GM23338 (cell line): ENCODE measurements at regions not wholly inside any gene's neighbourhood (a gene's known extent, or its start where the extent isn't known, plus 50 kb on each side); places are given as distances from the start of the nearest gene placed in this dataset.

Experiments
- ATAC-seq: fragments of 200-7000 bp; cut with Tn5 transposase; 3 replicates; pipeline ENCODE4 v1.9.1; 2020
- DNase-seq: peaks from one replicate; pipeline ENCODE4 v3.0.0-alpha.2; 2015; ENCODE audit warnings: low spot score
- H2AFZ ChIP-seq: fragments of 200-600 bp; sonication (generic); 2 replicates; pipeline ENCODE4 v1.8.0; 2016; ENCODE audit warnings: antibody characterized with exemption, mild to moderate bottlenecking, moderate library complexity
- H3F3A ChIP-seq: fragments of 200-600 bp; sonication (generic); replicated peaks from 2 replicates; pipeline ENCODE4 v1.8.0; 2017; ENCODE audit warnings: antibody characterized with exemption, mixed run types, low read depth
- H3K27ac ChIP-seq: fragments of 200-600 bp; sonication (generic); 2 replicates; pipeline ENCODE4 v1.6.1; 2016; ENCODE audit warnings: low read depth
- H3K27me3 ChIP-seq: fragments of 200-600 bp; sonication (generic); 2 replicates; pipeline ENCODE4 v1.8.0; 2016; ENCODE audit warnings: mild to moderate bottlenecking, mixed run types, moderate library complexity; ENCODE audit not compliant: insufficient read depth
- H3K36me3 ChIP-seq: fragments of 200-600 bp; sonication (generic); 2 replicates; pipeline ENCODE4 v1.8.0; 2016; ENCODE audit warnings: mild to moderate bottlenecking; ENCODE audit not compliant: insufficient read depth
- H3K4me1 ChIP-seq: fragments of 200-600 bp; sonication (generic); 2 replicates; pipeline ENCODE4 v1.8.0; 2016; ENCODE audit warnings: mild to moderate bottlenecking, moderate library complexity; ENCODE audit not compliant: insufficient read depth
- H3K4me2 ChIP-seq: fragments of 200-600 bp; sonication (generic); 2 replicates; pipeline ENCODE4 v1.7.1; 2017; ENCODE audit warnings: mixed run types
- H3K4me3 ChIP-seq: fragments of 200-600 bp; sonication (generic); 2 replicates; pipeline ENCODE4 v1.6.1; 2016; ENCODE audit warnings: mixed run types
- H3K79me2 ChIP-seq: fragments of 200-600 bp; sonication (generic); replicated peaks from 2 replicates; pipeline ENCODE4 v1.8.0; 2017; ENCODE audit warnings: mild to moderate bottlenecking; ENCODE audit not compliant: insufficient read depth
- H3K9me2 ChIP-seq: fragments of 200-600 bp; sonication (generic); 2 replicates; pipeline ENCODE4 v1.8.0; 2017; ENCODE audit not compliant: insufficient read depth
- H4K20me1 ChIP-seq: fragments of 200-600 bp; sonication (generic); replicated peaks from 2 replicates; pipeline ENCODE4 v1.8.0; 2017; ENCODE audit warnings: mild to moderate bottlenecking; ENCODE audit not compliant: insufficient read depth
- H3K27ac Mint-ChIP-seq: 2 replicates; pipeline ENCODE4 v1.8.0; 2020; ENCODE audit warnings: inconsistent platforms, mild to moderate bottlenecking, moderate library complexity, mixed read lengths
- H3K27me3 Mint-ChIP-seq: 3 replicates; pipeline ENCODE4 v1.8.0; 2022; ENCODE audit warnings: low read depth, mild to moderate bottlenecking, moderate library complexity, mixed read lengths, inconsistent platforms; ENCODE audit not compliant: insufficient read depth, poor library complexity
- H3K36me3 Mint-ChIP-seq: 3 replicates; pipeline ENCODE4 v1.8.0; 2021; ENCODE audit warnings: low read depth, mild to moderate bottlenecking, inconsistent platforms, moderate library complexity, mixed read lengths
- H3K4me1 Mint-ChIP-seq: 3 replicates; pipeline ENCODE4 v1.8.0; 2020; ENCODE audit warnings: mild to moderate bottlenecking, inconsistent platforms, mixed read lengths
- H3K4me3 Mint-ChIP-seq: 3 replicates; pipeline ENCODE4 v1.8.0; 2021; ENCODE audit warnings: moderate library complexity, mild to moderate bottlenecking, inconsistent platforms, mixed read lengths
- H3K9me3 Mint-ChIP-seq: 3 replicates; pipeline ENCODE4 v1.8.0; 2020; ENCODE audit warnings: moderate library complexity, mild to moderate bottlenecking, inconsistent platforms, mixed read lengths
- EZH2 ChIP-seq: fragments of 200-600 bp; sonication (generic); IDR thresholded peaks from one replicate; pipeline ENCODE4 v1.8.0; 2017; ENCODE audit warnings: antibody characterized with exemption, mild to moderate bottlenecking, low read depth; ENCODE audit not compliant: unreplicated experiment
- NANOG ChIP-seq: IDR thresholded peaks from 2 replicates; pipeline ENCODE4 v1.6.1; 2016; ENCODE audit warnings: antibody characterized with exemption, borderline replicate concordance
- STAT1 ChIP-seq: IDR thresholded peaks from one replicate; pipeline ENCODE4 v1.6.1; 2016; ENCODE audit warnings: antibody characterized with exemption; ENCODE audit not compliant: unreplicated experiment
- TF ChIP-seq, protein P1 (sequence below): fragments of 250-450 bp; sonication (Bioruptor Pico); IDR thresholded peaks from 2 replicates; pipeline ENCODE4 v1.5.0; 2020; ENCODE audit warnings: mild to moderate bottlenecking, moderate library complexity
- TF ChIP-seq, protein P2 (sequence below): IDR thresholded peaks from 2 replicates; pipeline ENCODE4 v1.6.1; 2016; ENCODE audit warnings: antibody characterized with exemption
- TF ChIP-seq, protein P3 (sequence below), 2 experiments: fragments of 200-600 bp in 1 of 2; sonication (generic) in 1 of 2; conservative IDR thresholded peaks; 2 replicates each; pipeline versions ENCODE4 v1.5.1 to v1.6.1; 2016 to 2017; ENCODE audit warnings: antibody characterized with exemption in 2 of 2, low read depth in 2 of 2, mild to moderate bottlenecking in 2 of 2, moderate library complexity in 1 of 2

- TF ChIP-seq, protein P1, sequence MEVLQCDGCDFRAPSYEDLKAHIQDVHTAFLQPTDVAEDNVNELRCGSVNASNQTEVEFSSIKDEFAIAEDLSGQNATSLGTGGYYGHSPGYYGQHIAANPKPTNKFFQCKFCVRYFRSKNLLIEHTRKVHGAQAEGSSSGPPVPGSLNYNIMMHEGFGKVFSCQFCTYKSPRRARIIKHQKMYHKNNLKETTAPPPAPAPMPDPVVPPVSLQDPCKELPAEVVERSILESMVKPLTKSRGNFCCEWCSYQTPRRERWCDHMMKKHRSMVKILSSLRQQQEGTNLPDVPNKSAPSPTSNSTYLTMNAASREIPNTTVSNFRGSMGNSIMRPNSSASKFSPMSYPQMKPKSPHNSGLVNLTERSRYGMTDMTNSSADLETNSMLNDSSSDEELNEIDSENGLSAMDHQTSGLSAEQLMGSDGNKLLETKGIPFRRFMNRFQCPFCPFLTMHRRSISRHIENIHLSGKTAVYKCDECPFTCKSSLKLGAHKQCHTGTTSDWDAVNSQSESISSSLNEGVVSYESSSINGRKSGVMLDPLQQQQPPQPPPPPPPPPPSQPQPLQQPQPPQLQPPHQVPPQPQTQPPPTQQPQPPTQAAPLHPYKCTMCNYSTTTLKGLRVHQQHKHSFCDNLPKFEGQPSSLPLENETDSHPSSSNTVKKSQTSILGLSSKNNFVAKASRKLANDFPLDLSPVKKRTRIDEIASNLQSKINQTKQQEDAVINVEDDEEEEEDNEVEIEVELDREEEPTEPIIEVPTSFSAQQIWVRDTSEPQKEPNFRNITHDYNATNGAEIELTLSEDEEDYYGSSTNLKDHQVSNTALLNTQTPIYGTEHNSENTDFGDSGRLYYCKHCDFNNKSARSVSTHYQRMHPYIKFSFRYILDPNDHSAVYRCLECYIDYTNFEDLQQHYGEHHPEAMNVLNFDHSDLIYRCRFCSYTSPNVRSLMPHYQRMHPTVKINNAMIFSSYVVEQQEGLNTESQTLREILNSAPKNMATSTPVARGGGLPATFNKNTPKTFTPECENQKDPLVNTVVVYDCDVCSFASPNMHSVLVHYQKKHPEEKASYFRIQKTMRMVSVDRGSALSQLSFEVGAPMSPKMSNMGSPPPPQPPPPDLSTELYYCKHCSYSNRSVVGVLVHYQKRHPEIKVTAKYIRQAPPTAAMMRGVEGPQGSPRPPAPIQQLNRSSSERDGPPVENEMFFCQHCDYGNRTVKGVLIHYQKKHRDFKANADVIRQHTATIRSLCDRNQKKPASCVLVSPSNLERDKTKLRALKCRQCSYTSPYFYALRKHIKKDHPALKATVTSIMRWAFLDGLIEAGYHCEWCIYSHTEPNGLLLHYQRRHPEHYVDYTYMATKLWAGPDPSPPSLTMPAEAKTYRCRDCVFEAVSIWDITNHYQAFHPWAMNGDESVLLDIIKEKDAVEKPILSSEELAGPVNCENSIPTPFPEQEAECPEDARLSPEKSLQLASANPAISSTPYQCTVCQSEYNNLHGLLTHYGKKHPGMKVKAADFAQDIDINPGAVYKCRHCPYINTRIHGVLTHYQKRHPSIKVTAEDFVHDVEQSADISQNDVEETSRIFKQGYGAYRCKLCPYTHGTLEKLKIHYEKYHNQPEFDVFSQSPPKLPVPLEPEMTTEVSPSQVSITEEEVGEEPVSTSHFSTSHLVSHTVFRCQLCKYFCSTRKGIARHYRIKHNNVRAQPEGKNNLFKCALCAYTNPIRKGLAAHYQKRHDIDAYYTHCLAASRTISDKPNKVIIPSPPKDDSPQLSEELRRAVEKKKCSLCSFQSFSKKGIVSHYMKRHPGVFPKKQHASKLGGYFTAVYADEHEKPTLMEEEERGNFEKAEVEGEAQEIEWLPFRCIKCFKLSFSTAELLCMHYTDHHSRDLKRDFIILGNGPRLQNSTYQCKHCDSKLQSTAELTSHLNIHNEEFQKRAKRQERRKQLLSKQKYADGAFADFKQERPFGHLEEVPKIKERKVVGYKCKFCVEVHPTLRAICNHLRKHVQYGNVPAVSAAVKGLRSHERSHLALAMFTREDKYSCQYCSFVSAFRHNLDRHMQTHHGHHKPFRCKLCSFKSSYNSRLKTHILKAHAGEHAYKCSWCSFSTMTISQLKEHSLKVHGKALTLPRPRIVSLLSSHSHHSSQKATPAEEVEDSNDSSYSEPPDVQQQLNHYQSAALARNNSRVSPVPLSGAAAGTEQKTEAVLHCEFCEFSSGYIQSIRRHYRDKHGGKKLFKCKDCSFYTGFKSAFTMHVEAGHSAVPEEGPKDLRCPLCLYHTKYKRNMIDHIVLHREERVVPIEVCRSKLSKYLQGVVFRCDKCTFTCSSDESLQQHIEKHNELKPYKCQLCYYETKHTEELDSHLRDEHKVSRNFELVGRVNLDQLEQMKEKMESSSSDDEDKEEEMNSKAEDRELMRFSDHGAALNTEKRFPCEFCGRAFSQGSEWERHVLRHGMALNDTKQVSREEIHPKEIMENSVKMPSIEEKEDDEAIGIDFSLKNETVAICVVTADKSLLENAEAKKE (CRISPR knock-in tag) = no peak
- TF ChIP-seq EZH2 = no peak
Observed at GRCh38 chr10:89091496-89091895, 100.9 kb downstream of the FAS start (continued).

DNA sequence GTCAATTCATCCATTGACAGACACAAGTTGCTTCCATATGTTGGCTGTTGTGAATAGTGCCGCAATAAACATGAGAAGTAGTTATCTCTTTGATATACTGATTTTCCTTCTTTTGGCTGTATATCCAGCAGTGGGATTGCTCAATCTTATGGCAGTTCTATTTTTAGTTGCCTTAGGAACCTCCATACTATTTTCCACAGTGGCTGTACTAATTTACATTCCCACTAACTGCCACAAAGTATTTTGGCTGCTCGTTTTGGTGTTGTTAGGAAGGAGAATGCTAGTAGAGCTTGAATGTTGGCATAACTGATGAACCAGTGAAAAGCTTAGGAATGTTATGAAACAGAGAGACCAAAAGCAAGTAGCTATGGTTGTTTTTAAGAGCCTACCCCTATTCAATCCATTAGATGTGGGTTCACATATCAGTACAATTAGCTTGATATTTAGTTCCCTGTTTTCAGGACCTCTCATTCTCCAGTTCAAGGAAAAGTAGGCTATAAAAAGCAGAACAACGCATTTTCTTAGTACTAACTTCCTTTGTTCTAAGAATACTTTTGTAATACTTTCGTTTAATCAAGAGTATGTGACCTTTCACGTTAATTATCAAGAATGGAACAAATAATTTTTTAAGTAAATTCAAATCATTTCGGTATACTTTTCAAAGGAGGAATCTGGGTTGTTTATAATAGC is 100.3 kb downstream of the FAS start:
- no peak overlapping the region for H3K4me3 ChIP-seq
- DNase-seq = no peak
- Mint-ChIP-seq H3K27ac (no peak overlapping the region), H3K9me3 (0 out of 3 replicates have a peak, but pooled peaks cover 3% of the 10 kb centered on the region), H3K27me3 (no peaks in the 10 kb centered on the region), H3K36me3 (no peaks in the 10 kb centered on the region), H3K4me3 (no peak overlapping the region), H3K4me1 (peaks cover 4% of the 10 kb centered on the region; the same call in 1 of the 3 replicates)
- H3F3A ChIP-seq = no peaks in the 10 kb centered on the region
- H3K9me2 ChIP-seq = peaks cover 1% of the 10 kb centered on the region; the same call in 1 of the 2 replicates
- no peaks in the 10 kb centered on the region for H3K27me3 ChIP-seq
- no peak overlapping the region for H3K27ac ChIP-seq
- H3K4me2 ChIP-seq = no peak overlapping the region
- H2AFZ ChIP-seq = no peak overlapping the region
- peaks cover 4% of the 10 kb centered on the region; the same call in 1 of the 2 replicates for H3K4me1 ChIP-seq
- H3K36me3 ChIP-seq = no peaks in the 10 kb centered on the region
- H4K20me1 ChIP-seq = no peaks in the 10 kb centered on the region
- H3K79me2 ChIP-seq = no peaks in the 10 kb centered on the region
- ATAC-seq = no peak
- no peak for TF ChIP-seq STAT1
- TF ChIP-seq, protein P2, sequence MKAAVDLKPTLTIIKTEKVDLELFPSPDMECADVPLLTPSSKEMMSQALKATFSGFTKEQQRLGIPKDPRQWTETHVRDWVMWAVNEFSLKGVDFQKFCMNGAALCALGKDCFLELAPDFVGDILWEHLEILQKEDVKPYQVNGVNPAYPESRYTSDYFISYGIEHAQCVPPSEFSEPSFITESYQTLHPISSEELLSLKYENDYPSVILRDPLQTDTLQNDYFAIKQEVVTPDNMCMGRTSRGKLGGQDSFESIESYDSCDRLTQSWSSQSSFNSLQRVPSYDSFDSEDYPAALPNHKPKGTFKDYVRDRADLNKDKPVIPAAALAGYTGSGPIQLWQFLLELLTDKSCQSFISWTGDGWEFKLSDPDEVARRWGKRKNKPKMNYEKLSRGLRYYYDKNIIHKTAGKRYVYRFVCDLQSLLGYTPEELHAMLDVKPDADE = no peak
- TF ChIP-seq, protein P3, sequence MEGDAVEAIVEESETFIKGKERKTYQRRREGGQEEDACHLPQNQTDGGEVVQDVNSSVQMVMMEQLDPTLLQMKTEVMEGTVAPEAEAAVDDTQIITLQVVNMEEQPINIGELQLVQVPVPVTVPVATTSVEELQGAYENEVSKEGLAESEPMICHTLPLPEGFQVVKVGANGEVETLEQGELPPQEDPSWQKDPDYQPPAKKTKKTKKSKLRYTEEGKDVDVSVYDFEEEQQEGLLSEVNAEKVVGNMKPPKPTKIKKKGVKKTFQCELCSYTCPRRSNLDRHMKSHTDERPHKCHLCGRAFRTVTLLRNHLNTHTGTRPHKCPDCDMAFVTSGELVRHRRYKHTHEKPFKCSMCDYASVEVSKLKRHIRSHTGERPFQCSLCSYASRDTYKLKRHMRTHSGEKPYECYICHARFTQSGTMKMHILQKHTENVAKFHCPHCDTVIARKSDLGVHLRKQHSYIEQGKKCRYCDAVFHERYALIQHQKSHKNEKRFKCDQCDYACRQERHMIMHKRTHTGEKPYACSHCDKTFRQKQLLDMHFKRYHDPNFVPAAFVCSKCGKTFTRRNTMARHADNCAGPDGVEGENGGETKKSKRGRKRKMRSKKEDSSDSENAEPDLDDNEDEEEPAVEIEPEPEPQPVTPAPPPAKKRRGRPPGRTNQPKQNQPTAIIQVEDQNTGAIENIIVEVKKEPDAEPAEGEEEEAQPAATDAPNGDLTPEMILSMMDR (conservative IDR thresholded peaks at IDR 0.05; ENCODE audit: low read depth in 2 of 2) = no peak
- TF ChIP-seq NANOG = no peak
- TF ChIP-seq EZH2 = no peak
